NB4 (cell line): ENCODE measurements at regions not wholly inside any gene's neighbourhood (a gene's known extent, or its start where the extent isn't known, plus 50 kb on each side); places are given as distances from the start of the nearest gene placed in this dataset.

Experiments used
- MYC ChIP-seq: IDR thresholded peaks from 2 replicates; pipeline ENCODE4 v1.6.1; 2011; ENCODE audit warnings: low read depth, low read length
- TF ChIP-seq, protein P1 (sequence below): IDR thresholded peaks from one replicate; pipeline ENCODE4 v1.5.1; 2012; ENCODE audit warnings: low read depth, low read length

- no peak for TF ChIP-seq MYC
- TF ChIP-seq, protein P1, sequence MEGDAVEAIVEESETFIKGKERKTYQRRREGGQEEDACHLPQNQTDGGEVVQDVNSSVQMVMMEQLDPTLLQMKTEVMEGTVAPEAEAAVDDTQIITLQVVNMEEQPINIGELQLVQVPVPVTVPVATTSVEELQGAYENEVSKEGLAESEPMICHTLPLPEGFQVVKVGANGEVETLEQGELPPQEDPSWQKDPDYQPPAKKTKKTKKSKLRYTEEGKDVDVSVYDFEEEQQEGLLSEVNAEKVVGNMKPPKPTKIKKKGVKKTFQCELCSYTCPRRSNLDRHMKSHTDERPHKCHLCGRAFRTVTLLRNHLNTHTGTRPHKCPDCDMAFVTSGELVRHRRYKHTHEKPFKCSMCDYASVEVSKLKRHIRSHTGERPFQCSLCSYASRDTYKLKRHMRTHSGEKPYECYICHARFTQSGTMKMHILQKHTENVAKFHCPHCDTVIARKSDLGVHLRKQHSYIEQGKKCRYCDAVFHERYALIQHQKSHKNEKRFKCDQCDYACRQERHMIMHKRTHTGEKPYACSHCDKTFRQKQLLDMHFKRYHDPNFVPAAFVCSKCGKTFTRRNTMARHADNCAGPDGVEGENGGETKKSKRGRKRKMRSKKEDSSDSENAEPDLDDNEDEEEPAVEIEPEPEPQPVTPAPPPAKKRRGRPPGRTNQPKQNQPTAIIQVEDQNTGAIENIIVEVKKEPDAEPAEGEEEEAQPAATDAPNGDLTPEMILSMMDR, result no peak
These were observed 219.3 kb upstream of the EEA1 start for GRCh38 chr12:93148412-93148811.
